GM12878 (cell line): ENCODE measurements at regions not wholly inside any gene's neighbourhood (a gene's known extent, or its start where the extent isn't known, plus 50 kb on each side); places are given as distances from the start of the nearest gene placed in this dataset.

Experiments
- E2F4 ChIP-seq: IDR thresholded peaks from 2 replicates; pipeline ENCODE4 v1.6.1; 2012; ENCODE audit warnings: low read depth, low read length, improper control_type of control experiment
- IKZF2 ChIP-seq, 2 experiments: fragments of 450-650 bp; IDR thresholded peaks; 2 replicates each; pipeline ENCODE4 v1.6.1; 2017; ENCODE audit warnings: mild to moderate bottlenecking in 2 of 2, moderate library complexity in 2 of 2
- RBBP5 ChIP-seq: fragments of 200-600 bp; sonication (generic); conservative IDR thresholded peaks from 2 replicates; pipeline ENCODE4 v1.6.1; 2016
- RELB ChIP-seq: fragments of 450-650 bp; IDR thresholded peaks from 2 replicates; pipeline ENCODE4 v1.6.1; 2017; ENCODE audit warnings: low read depth, mild to moderate bottlenecking, moderate library complexity
- SUPT20H ChIP-seq: IDR thresholded peaks from 2 replicates; pipeline ENCODE4 v1.6.1; 2011; ENCODE audit warnings: low read depth, mild to moderate bottlenecking, low read length, moderate library complexity, borderline replicate concordance; ENCODE audit not compliant: control insufficient read depth
- YY1 ChIP-seq: IDR thresholded peaks from 2 replicates; pipeline ENCODE4 v1.6.1; 2011; ENCODE audit warnings: low read depth, mild to moderate bottlenecking, low read length

- TF ChIP-seq IKZF2 (IDR thresholded peaks at IDR 0.05) (no peak), RELB (no peak), YY1 (no peak), RBBP5 (no peak), SUPT20H (no peak), E2F4 (no peak)
Measured at GRCh38 chr18:9048808-9049494, 53.5 kb upstream of the NDUFV2 start.
